ENCODE measurements at regions not wholly inside any gene's neighbourhood (a gene's known extent, or its start where the extent isn't known, plus 50 kb on each side); places are given as distances from the start of the nearest gene placed in this dataset.
A peak's percentile ranks its signal among the peaks of the same experiment; 100 is the strongest.

- DNase-seq (ENCODE audit: low spot score) = no peak
- ATAC-seq (ENCODE audit: low read depth) = no peak
- H3K4me3 ChIP-seq (ENCODE audit: severe bottlenecking) = no peak overlapping the region
- no peaks in the 10 kb centered on the region for H3K4me1 ChIP-seq (ENCODE audit: insufficient read depth, poor library complexity, severe bottlenecking)
- peaks cover 5% of the 10 kb centered on the region for H3K9me3 ChIP-seq (ENCODE audit: severe bottlenecking)
- H3K36me3 ChIP-seq (ENCODE audit: low read depth) = no peaks in the 10 kb centered on the region
- TF ChIP-seq CTCF (IDR thresholded peaks at IDR 0.05; ENCODE audit: poor library complexity, severe bottlenecking) = no peak
- H3K27ac ChIP-seq (ENCODE audit: poor library complexity, severe bottlenecking) = no peak overlapping the region
- no peaks in the 10 kb centered on the region for H3K27me3 ChIP-seq (ENCODE audit: insufficient read depth, poor library complexity, severe bottlenecking)
Observed at GRCh38 chr6:9875605-9876353, 539.1 kb downstream of the TFAP2A start.

DNA sequence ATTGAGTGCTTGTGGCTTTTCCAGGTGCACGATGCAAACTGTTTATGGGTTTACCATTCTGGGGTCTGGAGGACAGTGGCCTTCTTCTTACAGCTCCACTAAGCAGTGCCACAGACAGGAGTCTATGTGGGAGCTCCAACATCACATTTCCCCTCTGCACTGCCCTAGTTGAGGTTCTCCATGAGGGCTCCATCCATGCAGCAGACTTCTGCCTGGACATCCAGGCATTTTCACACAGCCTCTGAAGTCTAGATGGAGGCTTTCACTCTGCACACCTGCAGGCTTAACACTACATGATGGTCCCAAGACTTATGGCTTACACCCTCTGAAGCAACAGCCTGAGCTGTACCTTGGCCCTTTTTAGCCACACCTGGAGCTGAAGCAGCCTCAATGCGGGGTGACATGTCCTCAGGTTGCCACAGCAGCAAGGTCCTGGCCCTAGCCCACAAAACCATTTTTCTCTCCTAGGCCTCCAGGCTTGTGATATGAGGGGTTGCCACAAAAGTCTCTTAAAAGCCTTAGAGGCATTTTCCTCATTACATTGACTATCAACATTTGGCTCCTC lies 552.2 kb downstream of the TFAP2A start:
- no peaks in the 10 kb centered on the region for H3K9me3 ChIP-seq (ENCODE audit: severe bottlenecking)
- H3K27ac ChIP-seq (ENCODE audit: poor library complexity, severe bottlenecking) = no peak overlapping the region
- no peaks in the 10 kb centered on the region for H3K36me3 ChIP-seq (ENCODE audit: low read depth)
- H3K27me3 ChIP-seq (ENCODE audit: insufficient read depth, poor library complexity, severe bottlenecking) = no peaks in the 10 kb centered on the region
- no peak overlapping the region for H3K4me3 ChIP-seq (ENCODE audit: severe bottlenecking)
- no peak for ATAC-seq (ENCODE audit: low read depth)
- no peak for DNase-seq (ENCODE audit: low spot score)
- H3K4me1 ChIP-seq (ENCODE audit: insufficient read depth, poor library complexity, severe bottlenecking) = no peaks in the 10 kb centered on the region
- TF ChIP-seq CTCF (IDR thresholded peaks at IDR 0.05; ENCODE audit: poor library complexity, severe bottlenecking) = no peak

GRCh38 chr6:9851541-9852380 lies 563.1 kb downstream of the TFAP2A start:
- Histone ChIP-seq H3K36me3 (ENCODE audit: low read depth) (no peaks in the 10 kb centered on the region), H3K27ac (ENCODE audit: poor library complexity, severe bottlenecking) (no peak overlapping the region), H3K4me1 (ENCODE audit: insufficient read depth, poor library complexity, severe bottlenecking) (no peaks in the 10 kb centered on the region), H3K4me3 (ENCODE audit: severe bottlenecking) (no peak overlapping the region), H3K27me3 (ENCODE audit: insufficient read depth, poor library complexity, severe bottlenecking) (no peaks in the 10 kb centered on the region), H3K9me3 (ENCODE audit: severe bottlenecking) (peaks cover 5% of the 10 kb centered on the region)
- ATAC-seq (ENCODE audit: low read depth) = peak; percentile 62; the same call in 2 of the 3 replicates
- TF ChIP-seq CTCF (IDR thresholded peaks at IDR 0.05; ENCODE audit: poor library complexity, severe bottlenecking) = no peak
- DNase-seq (ENCODE audit: low spot score) = no peak

DNA sequence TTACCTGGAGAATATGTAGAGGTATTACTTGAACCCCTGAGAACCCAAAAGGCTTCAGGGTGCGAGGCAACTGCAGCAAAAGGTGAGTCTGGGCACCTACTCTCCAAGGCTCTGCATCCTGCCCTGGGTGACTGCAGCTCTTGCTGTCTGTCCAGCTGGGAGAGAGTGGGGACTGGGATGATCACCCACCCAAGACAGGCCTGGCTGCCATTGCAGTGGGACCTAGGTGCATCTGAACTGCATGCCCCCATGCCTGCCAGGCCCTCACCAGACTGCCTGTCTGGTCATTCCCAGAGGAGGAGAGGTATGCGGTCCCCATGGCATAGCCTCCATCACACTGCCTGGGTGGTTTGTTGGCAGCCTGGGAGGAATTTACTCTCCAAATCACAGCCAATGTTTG lies 563.9 kb downstream of the TFAP2A start:
- Histone ChIP-seq H3K9me3 (ENCODE audit: severe bottlenecking) (peaks cover 10% of the 10 kb centered on the region), H3K4me1 (ENCODE audit: insufficient read depth, poor library complexity, severe bottlenecking) (no peaks in the 10 kb centered on the region), H3K27me3 (ENCODE audit: insufficient read depth, poor library complexity, severe bottlenecking) (no peaks in the 10 kb centered on the region), H3K4me3 (ENCODE audit: severe bottlenecking) (no peak overlapping the region), H3K27ac (ENCODE audit: poor library complexity, severe bottlenecking) (no peak overlapping the region), H3K36me3 (ENCODE audit: low read depth) (no peaks in the 10 kb centered on the region)
- ATAC-seq (ENCODE audit: low read depth) (no peak), DNase-seq (ENCODE audit: low spot score) (no peak)
- TF ChIP-seq CTCF (IDR thresholded peaks at IDR 0.05; ENCODE audit: poor library complexity, severe bottlenecking) = no peak
